Activated CD8-positive, alpha-beta T cell treated with anti-CD3 and anti-CD28 coated beads for 36 hours (primary cell): ENCODE measurements at regions not wholly inside any gene's neighbourhood (a gene's known extent, or its start where the extent isn't known, plus 50 kb on each side); places are given as distances from the start of the nearest gene placed in this dataset.

ENCODE experiments used
- ATAC-seq: fragments of 200-7000 bp; cut with Tn5 transposase; one replicate; pipeline ENCODE4 v1.10.0; 2021; ENCODE audit warnings: mild to moderate bottlenecking, moderate library complexity
- CTCF ChIA-PET: fragments of 350-600 bp; sonication (Branson Sonifier 250); formaldehyde crosslinking; loops from one replicate; lab custom pipeline; 2021; ENCODE audit warnings: antibody characterized with exemption; lab: Charles Lee
- POLR2A ChIA-PET: fragments of 350-600 bp; sonication (Branson Sonifier 250); formaldehyde crosslinking; loops from one replicate; lab custom pipeline; 2021; ENCODE audit warnings: antibody characterized with exemption; lab: Charles Lee
- DNase-seq: peaks from one replicate; pipeline ENCODE4 v3.0.0-alpha.2; 2020
- H3K27ac Mint-ChIP-seq: one replicate; pipeline ENCODE4 v1.8.0; 2021; ENCODE audit warnings: mild to moderate bottlenecking, mixed read lengths
- H3K27me3 Mint-ChIP-seq: one replicate; pipeline ENCODE4 v1.8.0; 2021; ENCODE audit warnings: mixed read lengths
- H3K36me3 Mint-ChIP-seq: one replicate; pipeline ENCODE4 v1.8.0; 2021; ENCODE audit warnings: low read depth, mixed read lengths
- H3K4me1 Mint-ChIP-seq: one replicate; pipeline ENCODE4 v1.8.0; 2021; ENCODE audit warnings: low read depth, mixed read lengths
- H3K4me3 Mint-ChIP-seq: one replicate; pipeline ENCODE4 v1.8.0; 2021; ENCODE audit warnings: mild to moderate bottlenecking, moderate library complexity, mixed read lengths
- H3K9me3 Mint-ChIP-seq: one replicate; pipeline ENCODE4 v1.8.0; 2021; ENCODE audit warnings: mixed read lengths
- intact Hi-C: fragments of 100-400 bp; cut with micrococcal nuclease; formaldehyde crosslinking; loops from one replicate; pipeline ENCODE4 v1.10.0; 2022
- TF ChIP-seq, protein P1 (sequence below): fragments of 200-600 bp; IDR thresholded peaks from one replicate; pipeline ENCODE4 v1.8.0; 2022; ENCODE audit warnings: antibody characterized with exemption, mild to moderate bottlenecking

DNA sequence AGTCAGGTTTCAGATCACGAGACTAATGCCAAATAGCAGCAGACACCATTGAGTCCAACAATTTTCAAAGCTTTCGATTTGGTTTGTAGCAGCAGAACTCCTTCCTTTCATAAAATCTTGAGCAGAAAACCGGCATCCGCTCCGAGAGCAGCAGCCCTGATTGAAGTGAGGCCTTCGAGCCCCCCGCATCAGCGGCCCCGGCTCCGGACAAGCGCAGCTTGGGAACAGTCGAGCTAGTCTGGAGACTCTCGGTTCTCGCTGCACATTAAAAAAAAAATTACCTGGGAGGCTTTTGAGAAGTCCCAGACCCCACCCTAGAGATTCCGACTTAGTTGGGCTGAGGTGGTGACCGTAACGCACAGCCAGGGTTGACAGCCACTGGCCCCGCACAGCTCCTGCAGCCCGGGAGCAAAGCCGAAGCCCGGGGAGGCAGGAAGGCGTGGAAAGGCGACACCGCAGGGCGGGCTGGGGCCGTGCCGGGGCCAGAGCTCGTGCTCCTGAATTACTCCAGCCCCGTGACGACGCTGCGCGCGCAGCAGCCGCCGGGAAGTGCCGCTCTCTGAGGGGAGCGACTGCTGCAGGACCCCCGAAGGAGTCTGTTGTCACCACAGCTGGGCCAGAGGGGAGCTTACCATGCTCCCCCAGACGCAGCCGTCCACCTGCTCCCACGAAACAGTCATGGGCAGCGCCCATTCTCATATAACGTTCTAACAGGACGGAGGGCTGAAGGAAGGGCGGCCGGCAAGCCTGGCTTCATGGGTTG lies 57.8 kb downstream of the SPATA19 start:
- Mint-ChIP-seq H3K4me1 (peaks cover 2% of the 10 kb centered on the region), H3K9me3 (peaks cover 3% of the 10 kb centered on the region), H3K27ac (no peak overlapping the region), H3K36me3 (no peaks in the 10 kb centered on the region), H3K27me3 (peaks cover 39% of the 10 kb centered on the region), H3K4me3 (no peak overlapping the region)
- DNase-seq (no peak), ATAC-seq (no peak)
- POLR2A ChIA-PET, result no interaction called here
- CTCF ChIA-PET, result interaction anchor here (1.1 kb wide), 1 partner anchor 34 kb away, joined by 4 read pairs; no protein-coding TSS in a partner anchor
- TF ChIP-seq, protein P1, sequence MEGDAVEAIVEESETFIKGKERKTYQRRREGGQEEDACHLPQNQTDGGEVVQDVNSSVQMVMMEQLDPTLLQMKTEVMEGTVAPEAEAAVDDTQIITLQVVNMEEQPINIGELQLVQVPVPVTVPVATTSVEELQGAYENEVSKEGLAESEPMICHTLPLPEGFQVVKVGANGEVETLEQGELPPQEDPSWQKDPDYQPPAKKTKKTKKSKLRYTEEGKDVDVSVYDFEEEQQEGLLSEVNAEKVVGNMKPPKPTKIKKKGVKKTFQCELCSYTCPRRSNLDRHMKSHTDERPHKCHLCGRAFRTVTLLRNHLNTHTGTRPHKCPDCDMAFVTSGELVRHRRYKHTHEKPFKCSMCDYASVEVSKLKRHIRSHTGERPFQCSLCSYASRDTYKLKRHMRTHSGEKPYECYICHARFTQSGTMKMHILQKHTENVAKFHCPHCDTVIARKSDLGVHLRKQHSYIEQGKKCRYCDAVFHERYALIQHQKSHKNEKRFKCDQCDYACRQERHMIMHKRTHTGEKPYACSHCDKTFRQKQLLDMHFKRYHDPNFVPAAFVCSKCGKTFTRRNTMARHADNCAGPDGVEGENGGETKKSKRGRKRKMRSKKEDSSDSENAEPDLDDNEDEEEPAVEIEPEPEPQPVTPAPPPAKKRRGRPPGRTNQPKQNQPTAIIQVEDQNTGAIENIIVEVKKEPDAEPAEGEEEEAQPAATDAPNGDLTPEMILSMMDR, result no peak
- intact Hi-C loops, result no loop called here

DNA sequence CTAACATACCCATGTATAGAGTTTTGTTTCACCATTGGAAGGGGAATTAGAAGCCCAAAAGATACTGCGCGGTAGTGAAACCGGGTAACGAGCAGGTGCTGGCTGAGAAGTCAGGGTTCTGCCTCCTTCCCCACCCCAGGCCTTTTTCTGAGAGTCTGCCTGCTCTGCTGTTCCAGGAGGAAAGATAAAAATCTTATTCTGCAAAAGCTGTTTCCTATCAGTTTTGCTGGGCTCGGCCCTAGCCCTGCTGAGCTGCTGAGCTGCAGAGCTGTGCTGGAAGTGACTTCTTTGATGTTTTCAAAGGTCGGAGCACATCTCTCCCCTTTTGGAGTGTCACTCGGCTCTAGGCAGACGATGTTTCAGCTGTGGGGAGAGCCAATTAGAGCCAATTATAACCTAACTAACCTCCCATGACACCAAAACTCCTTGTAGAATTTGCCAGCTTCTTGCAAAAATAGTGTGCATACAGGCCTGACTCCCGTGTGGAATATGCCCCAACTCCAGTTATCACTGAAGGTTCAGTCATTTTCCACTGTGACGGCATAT lies 59.4 kb downstream of the SPATA19 start:
- no peak overlapping the region for H3K4me3 Mint-ChIP-seq
- no peak for DNase-seq
- peaks cover 37% of the 10 kb centered on the region for H3K27me3 Mint-ChIP-seq
- no peak for ATAC-seq
- no peaks in the 10 kb centered on the region for H3K36me3 Mint-ChIP-seq
- CTCF ChIA-PET, result no interaction called here
- H3K27ac Mint-ChIP-seq, result no peak overlapping the region
- TF ChIP-seq, protein P1, result no peak
- peaks cover 2% of the 10 kb centered on the region for H3K4me1 Mint-ChIP-seq
- no peaks in the 10 kb centered on the region for H3K9me3 Mint-ChIP-seq
- POLR2A ChIA-PET, result no interaction called here
- intact Hi-C loops, result no loop called here

DNA sequence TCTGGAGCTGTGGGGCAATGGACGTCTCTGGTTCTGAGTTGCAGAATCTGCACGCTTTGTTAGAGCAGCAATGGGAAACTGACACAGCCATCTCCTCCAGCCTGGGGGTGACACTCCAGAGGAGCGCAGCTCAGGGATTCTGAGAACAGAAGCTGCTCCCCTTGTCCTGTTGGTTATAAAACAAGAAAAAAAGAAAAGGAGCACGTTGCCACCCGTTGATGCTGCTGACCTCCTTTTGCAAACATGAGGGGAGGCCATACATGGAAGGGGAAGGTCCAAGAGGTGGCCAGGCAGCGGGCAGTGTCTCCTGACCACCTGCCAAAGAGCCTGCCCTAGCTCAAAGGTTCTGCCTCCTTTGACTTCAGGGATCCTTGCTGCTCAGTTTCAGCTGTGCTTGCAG lies 61.0 kb downstream of the SPATA19 start:
- no peak overlapping the region for H3K27ac Mint-ChIP-seq
- H3K9me3 Mint-ChIP-seq, result no peaks in the 10 kb centered on the region
- H3K4me3 Mint-ChIP-seq, result no peak overlapping the region
- peaks cover 30% of the 10 kb centered on the region for H3K27me3 Mint-ChIP-seq
- ChIA-PET CTCF (no interaction called here), POLR2A (no interaction called here)
- DNase-seq, result no peak
- TF ChIP-seq, protein P1, result no peak
- no peaks in the 10 kb centered on the region for H3K36me3 Mint-ChIP-seq
- intact Hi-C loops, result no loop called here
- no peak for ATAC-seq
- peaks cover 2% of the 10 kb centered on the region for H3K4me1 Mint-ChIP-seq

DNA sequence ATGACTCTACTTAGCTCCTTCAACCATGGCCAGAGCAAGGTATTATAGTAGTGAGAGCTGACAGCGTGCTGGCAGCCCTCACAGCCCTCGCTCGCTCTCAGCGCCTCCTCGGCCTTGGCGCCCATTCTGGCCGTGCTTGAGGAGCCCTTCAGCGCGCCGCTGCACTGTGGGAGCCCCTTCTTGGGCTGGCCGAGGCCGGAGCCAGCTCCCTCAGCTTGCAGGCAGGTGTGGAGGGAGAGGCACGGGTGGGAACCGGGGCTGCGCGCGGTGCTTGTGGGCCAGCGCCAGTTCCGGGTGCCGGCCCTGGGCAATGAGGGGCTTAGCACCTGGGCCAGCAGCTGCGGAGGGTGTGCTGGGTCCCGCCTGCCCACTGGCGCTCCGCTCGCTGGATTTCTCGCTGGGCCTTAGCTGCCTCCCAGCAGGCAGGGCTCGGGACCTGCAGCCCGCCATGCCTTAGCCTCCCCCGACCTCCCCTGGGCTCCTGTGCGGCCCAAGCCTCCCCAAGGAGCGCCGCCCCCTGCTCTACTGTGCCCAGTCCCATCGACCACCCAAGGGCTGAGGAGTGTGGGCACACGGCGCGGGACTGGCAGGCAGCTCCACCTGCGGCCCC lies 63.1 kb downstream of the SPATA19 start:
- intact Hi-C loops, result no loop called here
- H3K4me3 Mint-ChIP-seq, result no peak overlapping the region
- H3K27me3 Mint-ChIP-seq, result peaks cover 16% of the 10 kb centered on the region
- no peaks in the 10 kb centered on the region for H3K9me3 Mint-ChIP-seq
- DNase-seq (no peak), ATAC-seq (no peak)
- ChIA-PET POLR2A (no interaction called here), CTCF (no interaction called here)
- TF ChIP-seq, protein P1, result no peak
- no peaks in the 10 kb centered on the region for H3K4me1 Mint-ChIP-seq
- H3K27ac Mint-ChIP-seq, result no peak overlapping the region
- no peaks in the 10 kb centered on the region for H3K36me3 Mint-ChIP-seq

DNA sequence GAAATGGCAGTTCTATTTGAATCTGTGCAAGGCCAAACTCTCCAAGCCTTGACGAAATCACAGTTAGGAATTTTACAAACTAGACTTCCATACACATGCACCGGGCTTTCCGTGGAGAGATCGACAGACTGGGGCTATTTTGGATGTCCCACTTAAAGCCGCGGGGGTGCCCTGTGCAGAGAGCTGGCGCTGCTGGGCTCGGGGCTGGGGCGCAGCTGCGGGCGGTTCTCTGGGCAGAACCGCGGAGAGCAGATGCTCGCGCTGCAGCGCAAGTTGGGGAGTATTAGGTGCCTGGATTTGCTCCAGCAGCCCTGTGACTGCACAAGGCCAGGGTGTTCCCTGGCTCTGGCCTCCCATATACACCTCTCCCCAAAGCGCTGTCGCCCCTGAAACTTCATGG lies 67.2 kb downstream of the SPATA19 start:
- peaks cover 3% of the 10 kb centered on the region for H3K9me3 Mint-ChIP-seq
- ChIA-PET POLR2A (interaction anchor here (0.5 kb wide), 1 partner anchor 95 kb away, joined by 3 read pairs; no protein-coding TSS in a partner anchor), CTCF (no interaction called here)
- DNase-seq (no peak), ATAC-seq (no peak)
- TF ChIP-seq, protein P1, result no peak
- no peak overlapping the region for H3K4me3 Mint-ChIP-seq
- no peak overlapping the region for H3K27ac Mint-ChIP-seq
- H3K36me3 Mint-ChIP-seq, result no peaks in the 10 kb centered on the region
- intact Hi-C loops, result no loop called here
- H3K27me3 Mint-ChIP-seq, result peaks cover 4% of the 10 kb centered on the region
- H3K4me1 Mint-ChIP-seq, result no peaks in the 10 kb centered on the region
